HEK293 (cell line): ENCODE measurements at regions not wholly inside any gene's neighbourhood (a gene's known extent, or its start where the extent isn't known, plus 50 kb on each side); places are given as distances from the start of the nearest gene placed in this dataset.

ENCODE experiments used
- HOXD13 ChIP-seq: sonication (generic); formaldehyde crosslinking; IDR thresholded peaks from 2 replicates; pipeline ENCODE4 v1.8.0; 2022; ENCODE audit warnings: missing genetic modification reagents, borderline replicate concordance
- REPIN1 ChIP-seq: fragments of 450-650 bp; formaldehyde crosslinking; IDR thresholded peaks from 2 replicates; pipeline ENCODE4 v1.5.1; 2017; ENCODE audit warnings: missing biosample characterization, missing genetic modification characterization, low read depth
- REST ChIP-seq: fragments of 450-650 bp; formaldehyde crosslinking; IDR thresholded peaks from 2 replicates; pipeline ENCODE4 v1.5.1; 2016; ENCODE audit warnings: missing biosample characterization, missing genetic modification characterization
- ZBTB17 ChIP-seq: fragments of 450-650 bp; formaldehyde crosslinking; IDR thresholded peaks from 2 replicates; pipeline ENCODE4 v1.5.1; 2016; ENCODE audit warnings: missing biosample characterization, missing genetic modification characterization
- ZNF2 ChIP-seq: fragments of 450-650 bp; formaldehyde crosslinking; IDR thresholded peaks from 2 replicates; pipeline ENCODE4 v1.5.1; 2016; ENCODE audit warnings: missing biosample characterization, missing genetic modification characterization
- TF ChIP-seq, protein P1 (sequence below): fragments of 450-650 bp; formaldehyde crosslinking; IDR thresholded peaks from 2 replicates; pipeline ENCODE4 v1.5.1; 2016; ENCODE audit warnings: missing biosample characterization, missing genetic modification characterization

DNA sequence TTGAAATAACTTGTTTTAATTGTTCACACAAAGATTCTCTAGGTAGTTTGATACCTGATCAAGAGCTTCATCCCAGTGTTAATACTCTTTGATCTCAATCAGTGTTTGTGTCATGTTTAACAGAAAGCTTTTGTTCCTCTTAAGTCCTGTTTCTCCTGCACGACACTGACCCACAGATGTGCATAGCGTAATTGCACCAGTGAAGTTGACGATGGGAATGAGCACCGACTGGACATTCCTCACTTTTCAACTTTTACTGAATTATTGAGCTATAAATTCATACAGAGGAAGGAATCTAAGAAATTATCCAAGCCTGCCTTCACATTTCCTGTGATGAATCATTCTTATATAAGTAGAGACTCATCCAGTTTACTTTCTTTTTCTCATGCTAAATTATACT lies 878.7 kb upstream of the TENM3 start:
- no peak for TF ChIP-seq REST (tag by site-specific recombination)
- TF ChIP-seq ZBTB17 (tag by site-specific recombination): no peak
- TF ChIP-seq HOXD13 (CRISPR knock-in tag): no peak
- TF ChIP-seq, protein P1, sequence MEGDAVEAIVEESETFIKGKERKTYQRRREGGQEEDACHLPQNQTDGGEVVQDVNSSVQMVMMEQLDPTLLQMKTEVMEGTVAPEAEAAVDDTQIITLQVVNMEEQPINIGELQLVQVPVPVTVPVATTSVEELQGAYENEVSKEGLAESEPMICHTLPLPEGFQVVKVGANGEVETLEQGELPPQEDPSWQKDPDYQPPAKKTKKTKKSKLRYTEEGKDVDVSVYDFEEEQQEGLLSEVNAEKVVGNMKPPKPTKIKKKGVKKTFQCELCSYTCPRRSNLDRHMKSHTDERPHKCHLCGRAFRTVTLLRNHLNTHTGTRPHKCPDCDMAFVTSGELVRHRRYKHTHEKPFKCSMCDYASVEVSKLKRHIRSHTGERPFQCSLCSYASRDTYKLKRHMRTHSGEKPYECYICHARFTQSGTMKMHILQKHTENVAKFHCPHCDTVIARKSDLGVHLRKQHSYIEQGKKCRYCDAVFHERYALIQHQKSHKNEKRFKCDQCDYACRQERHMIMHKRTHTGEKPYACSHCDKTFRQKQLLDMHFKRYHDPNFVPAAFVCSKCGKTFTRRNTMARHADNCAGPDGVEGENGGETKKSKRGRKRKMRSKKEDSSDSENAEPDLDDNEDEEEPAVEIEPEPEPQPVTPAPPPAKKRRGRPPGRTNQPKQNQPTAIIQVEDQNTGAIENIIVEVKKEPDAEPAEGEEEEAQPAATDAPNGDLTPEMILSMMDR (tag by site-specific recombination): no peak
- TF ChIP-seq ZNF2 (tag by site-specific recombination): no peak
- no peak for TF ChIP-seq REPIN1 (tag by site-specific recombination)
